HG02852 (cell line): ENCODE measurements at regions not wholly inside any gene's neighbourhood (a gene's known extent, or its start where the extent isn't known, plus 50 kb on each side); places are given as distances from the start of the nearest gene placed in this dataset.
"Not testable (repeated sequence)": the region's sequence is repeated elsewhere in the genome, so short reads cannot be mapped to it uniquely, and the experiment has no call there.

Experiments used
- ATAC-seq: cut with Tn5 transposase; IDR thresholded peaks from one replicate; pipeline ENCODE4 v1.9.1; 2021; ENCODE audit warnings: mild to moderate bottlenecking, moderate library complexity; ENCODE audit not compliant: unreplicated experiment

GRCh38 chr4:110364911-110365520 lies 110.9 kb upstream of the ENPEP start:
- ATAC-seq = no peak

DNA sequence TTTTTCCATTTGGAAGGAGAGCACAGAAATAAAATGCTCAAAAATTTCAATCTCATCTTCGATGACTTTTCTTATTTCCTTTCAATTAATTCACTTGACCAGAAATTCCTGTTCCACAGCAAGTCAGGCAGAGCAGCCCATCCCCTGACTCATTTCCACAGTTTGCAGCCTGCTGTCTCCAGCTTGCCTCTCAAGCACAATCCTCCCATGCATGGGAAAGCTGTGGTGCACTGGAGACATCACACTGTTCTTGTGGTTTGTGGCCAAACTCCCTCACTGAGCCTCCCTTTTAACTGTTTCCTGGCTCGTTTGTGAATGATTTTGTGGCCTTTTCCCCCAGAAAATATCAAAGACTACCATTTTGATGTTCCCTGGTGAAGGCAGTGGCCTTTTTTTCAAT lies 114.0 kb upstream of the ENPEP start:
- no peak for ATAC-seq

DNA sequence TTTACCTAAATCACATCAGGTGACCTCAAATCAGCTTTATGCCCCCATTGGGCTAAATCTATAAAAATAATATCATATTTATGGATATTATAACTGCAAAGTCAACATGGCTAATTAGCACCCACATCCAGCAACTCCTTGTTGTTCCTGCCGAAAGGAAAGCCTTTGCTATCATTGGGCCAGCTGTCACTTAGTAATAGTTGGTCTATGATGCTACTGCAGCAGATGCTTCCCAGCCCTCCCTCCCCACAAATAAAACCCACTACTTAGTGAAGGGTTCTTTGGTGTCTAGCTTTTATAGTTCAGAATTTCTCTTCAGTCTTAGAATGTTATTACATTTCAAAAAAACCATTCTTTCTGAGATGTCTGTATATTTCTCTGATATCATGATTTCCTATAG lies 116.9 kb upstream of the ENPEP start:
- ATAC-seq = no peak

DNA sequence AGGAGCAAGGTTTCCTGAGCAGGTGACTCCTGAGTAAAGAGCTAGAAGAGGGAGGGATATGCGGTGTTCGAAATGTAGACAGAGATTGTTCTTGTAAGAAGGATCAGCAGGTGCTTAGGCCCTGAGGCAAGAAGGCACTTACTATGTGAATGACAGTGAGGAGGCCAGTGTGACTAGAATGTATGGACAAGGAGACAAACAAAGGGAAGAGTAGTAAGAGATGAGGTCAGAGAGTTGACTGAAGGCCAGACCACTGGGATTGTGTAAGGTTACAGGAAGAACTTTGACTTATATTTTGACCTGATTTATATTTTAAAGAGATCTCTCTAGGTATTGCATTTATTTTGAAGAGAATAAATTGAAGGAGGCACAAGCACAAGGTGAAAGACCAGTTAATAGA lies 118.4 kb upstream of the ENPEP start:
- ATAC-seq = no peak

DNA sequence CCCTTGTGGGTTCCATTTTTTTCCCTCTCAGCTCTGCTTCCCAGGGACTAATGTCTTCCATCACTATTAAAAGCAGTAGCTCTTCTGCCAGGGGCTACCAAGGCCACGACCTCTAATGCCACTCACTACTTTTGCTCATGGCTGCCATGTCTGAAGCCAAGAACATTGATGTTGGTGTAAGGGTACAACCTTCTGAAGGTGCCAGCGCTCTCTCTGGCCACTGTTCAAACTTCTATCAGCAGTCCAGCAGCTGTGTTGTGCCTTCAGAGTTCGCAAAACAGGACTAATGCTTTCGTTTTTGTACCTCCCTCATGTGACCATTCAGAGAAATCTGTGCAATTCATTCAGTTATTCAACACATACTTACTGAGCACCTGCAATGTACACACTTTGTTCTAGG lies 121.5 kb upstream of the ENPEP start:
- ATAC-seq = no peak

DNA sequence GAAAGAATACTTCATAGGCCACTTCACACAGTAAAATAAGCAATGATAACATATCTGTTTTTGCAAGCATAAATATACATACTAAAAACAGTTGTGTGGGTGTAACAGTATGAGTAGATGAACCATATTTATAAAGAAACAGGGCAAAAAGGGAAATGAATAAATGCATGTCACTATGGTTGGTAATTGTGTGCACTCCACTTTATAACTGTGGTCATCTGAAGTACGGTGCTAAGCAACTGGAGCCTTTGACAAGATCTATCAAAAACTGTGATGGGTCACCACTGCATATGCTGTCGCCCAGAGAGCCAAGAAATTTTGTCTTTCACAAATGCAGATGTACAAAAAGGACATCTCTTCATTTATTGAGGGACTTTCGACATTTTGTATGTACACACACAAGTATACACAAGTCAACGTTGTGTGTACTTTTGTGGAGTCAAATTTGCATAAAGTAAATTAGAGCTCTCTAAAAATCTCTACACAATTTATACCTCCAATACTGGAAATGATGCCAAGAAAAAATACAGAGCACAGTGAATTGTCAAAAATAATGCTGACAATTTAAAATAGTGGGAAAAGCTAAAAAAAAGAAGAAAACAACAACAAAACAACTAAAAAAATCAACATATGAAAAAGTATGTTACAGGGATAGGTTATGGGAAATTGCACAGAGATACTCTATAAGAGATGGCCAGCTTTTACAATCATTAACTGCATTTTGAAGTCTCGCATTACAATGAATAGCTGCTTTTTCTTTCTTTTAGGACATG lies 123.1 kb upstream of the ENPEP start:
- ATAC-seq = no peak

DNA sequence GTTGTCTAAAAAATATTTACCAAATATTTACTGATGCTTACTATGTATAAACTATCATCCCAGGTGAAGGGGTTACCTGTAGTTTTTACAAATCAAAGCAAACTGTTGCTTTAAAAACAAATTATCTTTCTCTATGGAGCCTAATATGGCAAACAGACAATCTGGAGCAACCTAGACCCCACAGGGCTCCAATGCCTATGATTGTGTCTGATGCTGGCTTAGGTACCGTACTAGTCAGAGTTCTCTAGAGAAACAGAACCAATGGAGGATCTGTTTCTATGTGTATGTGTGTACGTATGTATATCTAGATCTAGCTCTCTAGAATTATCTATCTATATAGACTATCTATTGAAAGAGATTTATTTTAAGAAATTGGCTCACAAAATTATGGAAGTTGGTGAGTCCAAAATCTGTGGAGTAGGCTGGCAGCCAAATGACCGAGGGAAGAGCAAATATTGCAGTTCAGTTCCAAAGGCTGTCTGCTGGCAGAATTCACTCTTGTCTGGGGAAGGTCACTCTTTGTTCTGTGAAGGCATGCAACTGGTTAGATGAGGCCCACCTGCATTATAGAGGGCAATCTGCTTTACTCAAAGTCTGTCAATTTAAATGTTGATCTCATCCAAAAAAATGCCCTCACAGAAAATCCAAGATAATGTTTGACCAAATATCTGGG lies 127.1 kb upstream of the ENPEP start:
- no peak for ATAC-seq

- ATAC-seq = no peak
These were observed 128.2 kb upstream of the ENPEP start for GRCh38 chr4:110347805-110348204.

- ATAC-seq = no peak
These were observed 131.8 kb upstream of the ENPEP start for GRCh38 chr4:110344165-110344564.

- no peak for ATAC-seq
These were observed 132.4 kb upstream of the ENPEP start for GRCh38 chr4:110343534-110343933.

GRCh38 chr4:110341118-110341517 lies 134.8 kb upstream of the ENPEP start:
- ATAC-seq = not testable (repeated sequence)

GRCh38 chr4:110335399-110335798 lies 137.0 kb upstream of the ELOVL6 start:
- no peak for ATAC-seq

DNA sequence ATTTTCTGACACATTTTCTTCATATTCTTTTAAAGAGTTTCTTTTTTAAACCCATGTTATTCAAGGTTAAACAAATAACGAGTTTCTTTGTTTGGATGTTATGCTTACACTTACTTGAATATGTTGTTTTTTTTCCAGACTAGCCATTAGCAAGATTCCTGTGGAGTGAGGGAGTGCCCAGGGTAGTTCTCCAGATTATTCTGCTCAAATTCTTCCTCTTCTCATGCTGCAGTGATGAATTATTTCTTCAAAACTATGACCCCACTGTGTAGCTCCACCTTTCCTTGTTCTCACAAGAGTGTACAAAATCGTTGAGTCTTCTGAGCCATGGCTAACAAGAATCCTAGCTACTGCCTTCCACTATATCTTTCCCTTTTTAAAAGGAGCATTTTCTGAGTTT lies 134.1 kb upstream of the ELOVL6 start:
- no peak for ATAC-seq

DNA sequence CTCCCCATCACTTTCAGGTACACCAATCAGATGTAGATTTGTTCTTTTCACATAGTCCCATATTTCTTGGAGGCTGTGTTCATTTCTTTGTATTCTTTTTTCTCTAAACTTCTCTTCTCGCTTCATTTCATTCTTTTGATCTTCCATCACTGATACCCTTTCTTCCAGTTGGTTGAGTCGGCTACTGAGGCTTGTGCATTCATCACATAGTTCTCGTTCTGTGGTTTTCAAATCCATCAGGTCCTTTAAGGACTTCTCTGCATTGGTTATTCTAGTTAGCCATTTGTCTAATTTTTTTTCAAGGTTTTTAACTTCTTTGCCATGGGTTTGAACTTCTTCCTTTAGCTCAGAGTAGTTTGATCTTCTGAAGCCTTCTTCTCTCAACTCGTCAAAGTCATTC lies 128.0 kb upstream of the ELOVL6 start:
- not testable (repeated sequence) for ATAC-seq

GRCh38 chr4:110310795-110311194 lies 112.4 kb upstream of the ELOVL6 start:
- ATAC-seq = peak; percentile 80

GRCh38 chr4:110309675-110310074 lies 111.3 kb upstream of the ELOVL6 start:
- ATAC-seq = no peak

GRCh38 chr4:110306303-110306702 lies 107.9 kb upstream of the ELOVL6 start:
- no peak for ATAC-seq

- ATAC-seq = no peak
These were observed 107.0 kb upstream of the ELOVL6 start for GRCh38 chr4:110305455-110305854.

- ATAC-seq = peak; percentile 89
These were observed 98.5 kb upstream of the ELOVL6 start for GRCh38 chr4:110296892-110297291.

GRCh38 chr4:110294165-110294564 lies 95.8 kb upstream of the ELOVL6 start:
- ATAC-seq = no peak

- no peak for ATAC-seq
These were observed 94.8 kb upstream of the ELOVL6 start for GRCh38 chr4:110292994-110293744.
